Neural progenitor cell (in vitro differentiated cells): ENCODE measurements at regions not wholly inside any gene's neighbourhood (a gene's known extent, or its start where the extent isn't known, plus 50 kb on each side); places are given as distances from the start of the nearest gene placed in this dataset.
"Not testable (repeated sequence)": the region's sequence is repeated elsewhere in the genome, so short reads cannot be mapped to it uniquely, and the experiment has no call there.

ENCODE experiments used
- DNase-seq: peaks from one replicate; pipeline ENCODE4 v3.0.0-alpha.2; 2016; ENCODE audit warnings: low spot score
- H2AFZ ChIP-seq: fragments of 200-600 bp; sonication (generic); replicated peaks from 2 replicates; pipeline ENCODE4 v1.6.1; 2016; ENCODE audit warnings: antibody characterized with exemption
- H3F3A ChIP-seq: fragments of 200-600 bp; sonication (generic); 2 replicates; pipeline ENCODE4 v1.6.1; 2016; ENCODE audit warnings: antibody characterized with exemption, low read depth
- H3K27ac ChIP-seq: fragments of 200-600 bp; sonication (generic); 2 replicates; pipeline ENCODE4 v1.5.1; 2016; ENCODE audit warnings: mild to moderate bottlenecking
- H3K27me3 ChIP-seq: fragments of 200-600 bp; sonication (generic); 2 replicates; pipeline ENCODE4 v1.6.1; 2016; ENCODE audit warnings: mild to moderate bottlenecking, moderate library complexity
- H3K36me3 ChIP-seq: fragments of 200-600 bp; sonication (generic); 2 replicates; pipeline ENCODE4 v1.5.1; 2016
- H3K4me1 ChIP-seq: fragments of 200-600 bp; sonication (generic); 2 replicates; pipeline ENCODE4 v1.6.1; 2016; ENCODE audit warnings: mixed run types
- H3K4me2 ChIP-seq: fragments of 200-600 bp; sonication (generic); 2 replicates; pipeline ENCODE4 v1.6.1; 2016
- H3K4me3 ChIP-seq: fragments of 200-600 bp; sonication (generic); 2 replicates; pipeline ENCODE4 v1.5.1; 2016
- H3K79me2 ChIP-seq: fragments of 200-600 bp; sonication (generic); 2 replicates; pipeline ENCODE4 v1.6.1; 2016; ENCODE audit warnings: low read depth
- H3K9ac ChIP-seq: fragments of 200-600 bp; sonication (generic); 2 replicates; pipeline ENCODE4 v1.6.1; 2016
- H3K9me3 ChIP-seq: fragments of 200-600 bp; sonication (generic); 2 replicates; pipeline ENCODE4 v1.5.1; 2016; ENCODE audit warnings: low read depth
- H4K20me1 ChIP-seq: fragments of 200-600 bp; sonication (generic); 2 replicates; pipeline ENCODE4 v1.6.1; 2016; ENCODE audit warnings: low read depth
- H3K27ac Mint-ChIP-seq: 3 replicates; pipeline ENCODE4 v1.8.0; 2021; ENCODE audit warnings: mixed read lengths
- H3K27me3 Mint-ChIP-seq: 2 replicates; pipeline ENCODE4 v1.8.0; 2022; ENCODE audit warnings: low read depth, mild to moderate bottlenecking, inconsistent platforms, moderate library complexity, mixed read lengths; ENCODE audit not compliant: insufficient read depth
- H3K36me3 Mint-ChIP-seq: 3 replicates; pipeline ENCODE4 v1.8.0; 2021; ENCODE audit warnings: mixed read lengths
- H3K4me1 Mint-ChIP-seq: 3 replicates; pipeline ENCODE4 v1.8.0; 2021; ENCODE audit warnings: mixed read lengths
- H3K4me3 Mint-ChIP-seq: 3 replicates; pipeline ENCODE4 v1.8.0; 2021; ENCODE audit warnings: mild to moderate bottlenecking, moderate library complexity, mixed read lengths
- H3K9me3 Mint-ChIP-seq: 3 replicates; pipeline ENCODE4 v1.8.0; 2020; ENCODE audit warnings: mixed read lengths
- CTCF ChIP-seq: fragments of 200-600 bp; sonication (generic); IDR thresholded peaks from 2 replicates; pipeline ENCODE4 v1.5.1; 2017; ENCODE audit warnings: antibody characterized with exemption, mild to moderate bottlenecking
- EZH2 ChIP-seq: fragments of 200-600 bp; sonication (generic); IDR thresholded peaks from 2 replicates; pipeline ENCODE4 v1.6.1; 2017; ENCODE audit warnings: antibody characterized with exemption, mild to moderate bottlenecking, moderate library complexity
- EZH2phosphoT487 ChIP-seq: fragments of 200-600 bp; sonication (generic); IDR thresholded peaks from 2 replicates; pipeline ENCODE4 v1.6.1; 2017; ENCODE audit warnings: antibody characterized with exemption

GRCh38 chr7:67673861-67674260 lies 677.2 kb downstream of the TYW1 start:
- H3K27ac Mint-ChIP-seq = no peak overlapping the region
- no peak for DNase-seq
- peaks cover 22% of the 10 kb centered on the region for H3K9me3 Mint-ChIP-seq
- Histone ChIP-seq H3K4me1 (no peaks in the 10 kb centered on the region), H2AFZ (no peak overlapping the region), H3K27ac (no peak overlapping the region), H3K4me2 (no peak overlapping the region), H3K27me3 (no peaks in the 10 kb centered on the region), H3K36me3 (no peaks in the 10 kb centered on the region), H3K9me3 (peaks cover 6% of the 10 kb centered on the region), H3K9ac (no peak overlapping the region), H3F3A (no peaks in the 10 kb centered on the region), H3K79me2 (no peaks in the 10 kb centered on the region), H3K4me3 (no peak overlapping the region), H4K20me1 (no peaks in the 10 kb centered on the region)
- no peaks in the 10 kb centered on the region for H3K36me3 Mint-ChIP-seq
- no peaks in the 10 kb centered on the region for H3K4me1 Mint-ChIP-seq
- no peak for TF ChIP-seq CTCF
- TF ChIP-seq EZH2phosphoT487 = no peak
- no peak for TF ChIP-seq EZH2
- peaks cover under 1% of the 10 kb centered on the region for H3K27me3 Mint-ChIP-seq
- H3K4me3 Mint-ChIP-seq = no peak overlapping the region

GRCh38 chr7:67674862-67675261 lies 678.2 kb downstream of the TYW1 start:
- not testable (repeated sequence) for H3F3A ChIP-seq, H3K27ac ChIP-seq, H3K27ac Mint-ChIP-seq, H3K4me3 Mint-ChIP-seq, H3K36me3 Mint-ChIP-seq, H3K4me1 Mint-ChIP-seq, H3K27me3 ChIP-seq, H3K4me2 ChIP-seq, DNase-seq, H3K79me2 ChIP-seq, H2AFZ ChIP-seq, H3K27me3 Mint-ChIP-seq, H3K9ac ChIP-seq, H4K20me1 ChIP-seq, H3K9me3 ChIP-seq, H3K36me3 ChIP-seq, H3K4me1 ChIP-seq, H3K4me3 ChIP-seq
- H3K9me3 Mint-ChIP-seq = peaks cover 18% of the 10 kb centered on the region

DNA sequence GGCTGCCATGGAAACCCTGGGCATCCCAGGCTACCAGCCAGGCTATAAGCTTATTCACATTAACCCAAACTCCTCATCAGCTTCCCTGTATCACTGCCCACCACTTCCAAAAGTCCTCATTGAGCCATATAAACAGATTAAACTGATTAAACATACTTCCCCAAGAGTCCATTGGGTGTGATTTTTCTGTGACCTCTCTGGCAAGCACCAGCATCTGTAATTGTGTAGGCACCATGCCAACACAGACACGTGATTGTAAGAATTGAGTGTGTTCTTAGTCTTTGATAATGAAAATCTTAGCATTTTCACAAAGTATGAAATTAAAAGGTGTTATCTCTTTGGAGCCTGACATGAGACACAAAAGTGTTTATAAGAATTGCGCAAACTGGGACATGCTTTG lies 679.3 kb downstream of the TYW1 start:
- Mint-ChIP-seq H3K9me3 (peaks cover 13% of the 10 kb centered on the region), H3K4me1 (no peaks in the 10 kb centered on the region), H3K4me3 (no peak overlapping the region), H3K36me3 (no peaks in the 10 kb centered on the region), H3K27me3 (peaks cover 4% of the 10 kb centered on the region), H3K27ac (no peak overlapping the region)
- Histone ChIP-seq H3K27ac (no peak overlapping the region), H3K27me3 (no peaks in the 10 kb centered on the region), H3K4me1 (no peaks in the 10 kb centered on the region), H3K9ac (no peak overlapping the region), H3K4me2 (no peak overlapping the region), H4K20me1 (no peaks in the 10 kb centered on the region), H3K36me3 (no peaks in the 10 kb centered on the region), H3F3A (no peaks in the 10 kb centered on the region), H3K79me2 (no peaks in the 10 kb centered on the region), H3K4me3 (no peak overlapping the region), H2AFZ (no peak overlapping the region), H3K9me3 (no peaks in the 10 kb centered on the region)
- DNase-seq = no peak
- TF ChIP-seq EZH2 (no peak), CTCF (no peak), EZH2phosphoT487 (no peak)

- Mint-ChIP-seq H3K36me3 (no peaks in the 10 kb centered on the region), H3K4me1 (no peaks in the 10 kb centered on the region), H3K9me3 (peaks cover 6% of the 10 kb centered on the region), H3K27ac (no peak overlapping the region), H3K27me3 (peaks cover 4% of the 10 kb centered on the region), H3K4me3 (no peak overlapping the region)
- Histone ChIP-seq H3K4me1 (no peaks in the 10 kb centered on the region), H3K9me3 (no peaks in the 10 kb centered on the region), H3K9ac (no peak overlapping the region), H3K4me2 (no peak overlapping the region), H3K27me3 (no peaks in the 10 kb centered on the region), H3F3A (no peaks in the 10 kb centered on the region), H2AFZ (no peak overlapping the region), H3K4me3 (no peak overlapping the region), H4K20me1 (no peaks in the 10 kb centered on the region), H3K27ac (no peak overlapping the region), H3K79me2 (no peaks in the 10 kb centered on the region), H3K36me3 (no peaks in the 10 kb centered on the region)
- TF ChIP-seq EZH2 (no peak), EZH2phosphoT487 (no peak), CTCF (no peak)
- no peak for DNase-seq
Observed at GRCh38 chr7:67678419-67678818, 681.8 kb downstream of the TYW1 start.
